ENCODE measurements at regions not wholly inside any gene's neighbourhood (a gene's known extent, or its start where the extent isn't known, plus 50 kb on each side); places are given as distances from the start of the nearest gene placed in this dataset.

- no peak overlapping the region for H3K9ac ChIP-seq (ENCODE audit: insufficient read depth, low read length, poor library complexity, severe bottlenecking)
- WGBS (ENCODE audit: insufficient coverage), result no CpG with 5 or more reads among the region's 1 CpG
- H3K4me3 ChIP-seq (replicated peaks in 1 of 3; ENCODE audit: low read depth in 2 of 3, low read length in 3 of 3), result no peak overlapping the region
- peaks cover 5 to 11% of the 10 kb centered on the region in 2 donors for H3K9me3 ChIP-seq (replicated peaks in 1 of 2; ENCODE audit: control insufficient read depth in 1 of 2, insufficient read depth in 1 of 2, low read length in 2 of 2)
- no peaks in the 10 kb centered on the region for H3K36me3 ChIP-seq (replicated peaks in 1 of 2; ENCODE audit: control insufficient read depth in 1 of 2, insufficient read depth in 2 of 2, low read length in 2 of 2)
- H3K4me1 ChIP-seq (ENCODE audit: control insufficient read depth in 1 of 2, insufficient read depth in 2 of 2, low read length in 2 of 2), result no peaks in the 10 kb centered on the region
- no peak for TF ChIP-seq CTCF (IDR thresholded peaks at IDR 0.05)
- Mint-ChIP-seq H3K9me3 (peaks cover 0 to 11% (median 2%) of the 10 kb centered on the region in 7 donors), H3K27me3 (ENCODE audit: low read depth in 3 of 3) (no peaks in the 10 kb centered on the region), H3K27ac (no peak overlapping the region), H3K4me3 (no peak overlapping the region), H3K36me3 (no peaks in the 10 kb centered on the region), H3K4me1 (no peaks in the 10 kb centered on the region)
- H2AFZ ChIP-seq (ENCODE audit: insufficient read depth, low read depth, low read length, poor library complexity, severe bottlenecking), result no peak overlapping the region
- H3K79me2 ChIP-seq (ENCODE audit: insufficient read depth, low read length), result no peaks in the 10 kb centered on the region
- H3K27ac ChIP-seq (ENCODE audit: low read depth in 1 of 2, low read length in 2 of 2), result no peak overlapping the region
- DNase-seq, result no peak
- H4K20me1 ChIP-seq (ENCODE audit: insufficient read depth, low read length), result no peaks in the 10 kb centered on the region
- no peaks in the 10 kb centered on the region for H3K27me3 ChIP-seq (ENCODE audit: control insufficient read depth in 2 of 2, insufficient read depth in 2 of 2, low read length in 2 of 2)
- intact Hi-C loops (cut with micrococcal nuclease), result no loop called here
- H3K4me2 ChIP-seq (replicated peaks; ENCODE audit: extremely low read depth, low read length, poor library complexity, severe bottlenecking), result no peak overlapping the region
Measured at GRCh38 chr4:129905256-129905655, 809.3 kb downstream of the C4orf33 start.

DNA sequence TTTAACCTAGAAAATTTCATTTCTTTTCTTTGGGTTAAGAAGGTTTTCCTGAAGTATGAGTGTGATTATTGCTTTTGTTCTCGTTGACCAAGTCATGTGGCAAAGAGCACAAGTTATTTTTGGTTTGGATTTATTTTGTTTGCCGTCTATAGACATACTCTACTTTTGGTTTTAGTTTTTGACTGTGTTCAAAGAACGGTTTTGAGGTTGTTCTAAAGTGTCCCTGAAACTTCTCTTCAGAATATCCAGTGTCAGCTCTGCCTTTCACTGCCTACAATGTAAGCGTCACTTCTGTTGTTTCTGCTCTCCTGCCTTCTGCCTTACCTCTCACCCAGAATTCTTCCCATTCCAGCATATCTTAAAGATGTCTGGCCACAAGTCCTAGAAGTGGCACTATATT is 812.2 kb downstream of the C4orf33 start:
- Histone ChIP-seq H3K36me3 (replicated peaks in 1 of 2; ENCODE audit: control insufficient read depth in 1 of 2, insufficient read depth in 2 of 2, low read length in 2 of 2) (no peaks in the 10 kb centered on the region), H3K4me3 (replicated peaks in 1 of 3; ENCODE audit: low read depth in 2 of 3, low read length in 3 of 3) (no peak overlapping the region), H3K9ac (ENCODE audit: insufficient read depth, low read length, poor library complexity, severe bottlenecking) (no peak overlapping the region), H3K27me3 (ENCODE audit: control insufficient read depth in 2 of 2, insufficient read depth in 2 of 2, low read length in 2 of 2) (no peaks in the 10 kb centered on the region), H4K20me1 (ENCODE audit: insufficient read depth, low read length) (no peaks in the 10 kb centered on the region), H3K79me2 (ENCODE audit: insufficient read depth, low read length) (no peaks in the 10 kb centered on the region), H3K4me2 (replicated peaks; ENCODE audit: extremely low read depth, low read length, poor library complexity, severe bottlenecking) (no peak overlapping the region), H3K9me3 (replicated peaks in 1 of 2; ENCODE audit: control insufficient read depth in 1 of 2, insufficient read depth in 1 of 2, low read length in 2 of 2) (peaks cover 2 to 3% of the 10 kb centered on the region in 2 donors), H3K27ac (ENCODE audit: low read depth in 1 of 2, low read length in 2 of 2) (no peak overlapping the region), H3K4me1 (ENCODE audit: control insufficient read depth in 1 of 2, insufficient read depth in 2 of 2, low read length in 2 of 2) (no peaks in the 10 kb centered on the region), H2AFZ (ENCODE audit: insufficient read depth, low read depth, low read length, poor library complexity, severe bottlenecking) (no peak overlapping the region)
- no peak for TF ChIP-seq CTCF (IDR thresholded peaks at IDR 0.05)
- intact Hi-C loops (cut with micrococcal nuclease), result no loop called here
- Mint-ChIP-seq H3K9me3 (peaks cover 0 to 5% (median 0%) of the 10 kb centered on the region in 7 donors), H3K27ac (no peak overlapping the region), H3K4me1 (no peaks in the 10 kb centered on the region), H3K36me3 (no peaks in the 10 kb centered on the region), H3K4me3 (no peak overlapping the region), H3K27me3 (ENCODE audit: low read depth in 3 of 3) (no peaks in the 10 kb centered on the region)
- 100% methylated on average over 1 of the region's 4 CpGs for WGBS (ENCODE audit: insufficient coverage)
- no peak for DNase-seq
